ENCODE measurements at regions not wholly inside any gene's neighbourhood (a gene's known extent, or its start where the extent isn't known, plus 50 kb on each side); places are given as distances from the start of the nearest gene placed in this dataset.

DNA sequence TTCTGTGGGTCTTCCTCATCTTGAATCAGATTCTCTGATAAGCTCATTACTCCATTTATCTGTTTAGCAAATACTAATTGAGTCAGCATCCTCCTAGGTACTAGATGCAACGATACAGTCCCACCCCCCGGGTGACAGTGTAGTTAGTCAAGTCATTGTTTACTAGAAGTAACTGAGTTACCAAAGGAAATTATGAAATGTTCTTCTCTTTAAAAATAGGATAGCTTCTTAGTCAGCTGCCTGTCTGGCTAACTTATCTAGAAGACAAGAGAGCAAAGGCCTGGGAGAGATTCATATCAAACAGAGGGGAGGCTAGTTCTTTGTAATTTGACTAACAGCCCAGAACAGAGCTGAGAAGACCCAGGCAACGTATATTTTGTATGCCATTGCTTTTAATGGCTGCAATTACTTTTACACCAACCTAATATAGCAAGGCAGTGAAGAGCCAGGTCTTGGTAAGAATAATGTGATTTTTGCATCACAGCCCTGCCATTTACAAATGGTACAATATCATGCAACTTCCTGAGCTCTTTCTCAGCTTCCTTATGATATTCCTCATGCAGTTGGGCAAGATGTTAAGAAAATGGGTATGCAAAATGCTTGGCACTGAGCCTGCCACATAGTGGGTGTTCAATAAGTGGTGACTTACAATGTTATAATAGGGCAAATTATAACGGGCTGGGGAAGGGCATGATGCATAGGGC, 149.9 kb downstream of the CHIC2 start:
- in situ Hi-C loops (cut with MboI; ENCODE audit: low sequenced_read_pairs, unreplicated experiment), result no loop called here
- TF ChIP-seq, protein P1, sequence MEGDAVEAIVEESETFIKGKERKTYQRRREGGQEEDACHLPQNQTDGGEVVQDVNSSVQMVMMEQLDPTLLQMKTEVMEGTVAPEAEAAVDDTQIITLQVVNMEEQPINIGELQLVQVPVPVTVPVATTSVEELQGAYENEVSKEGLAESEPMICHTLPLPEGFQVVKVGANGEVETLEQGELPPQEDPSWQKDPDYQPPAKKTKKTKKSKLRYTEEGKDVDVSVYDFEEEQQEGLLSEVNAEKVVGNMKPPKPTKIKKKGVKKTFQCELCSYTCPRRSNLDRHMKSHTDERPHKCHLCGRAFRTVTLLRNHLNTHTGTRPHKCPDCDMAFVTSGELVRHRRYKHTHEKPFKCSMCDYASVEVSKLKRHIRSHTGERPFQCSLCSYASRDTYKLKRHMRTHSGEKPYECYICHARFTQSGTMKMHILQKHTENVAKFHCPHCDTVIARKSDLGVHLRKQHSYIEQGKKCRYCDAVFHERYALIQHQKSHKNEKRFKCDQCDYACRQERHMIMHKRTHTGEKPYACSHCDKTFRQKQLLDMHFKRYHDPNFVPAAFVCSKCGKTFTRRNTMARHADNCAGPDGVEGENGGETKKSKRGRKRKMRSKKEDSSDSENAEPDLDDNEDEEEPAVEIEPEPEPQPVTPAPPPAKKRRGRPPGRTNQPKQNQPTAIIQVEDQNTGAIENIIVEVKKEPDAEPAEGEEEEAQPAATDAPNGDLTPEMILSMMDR (IDR thresholded peaks at IDR 0.05; ENCODE audit: borderline replicate concordance, control extremely low read depth, extremely low read depth, insufficient read depth, missing control alignments), result no peak
- DNase-seq (ENCODE audit: low spot score), result no peak

DNA sequence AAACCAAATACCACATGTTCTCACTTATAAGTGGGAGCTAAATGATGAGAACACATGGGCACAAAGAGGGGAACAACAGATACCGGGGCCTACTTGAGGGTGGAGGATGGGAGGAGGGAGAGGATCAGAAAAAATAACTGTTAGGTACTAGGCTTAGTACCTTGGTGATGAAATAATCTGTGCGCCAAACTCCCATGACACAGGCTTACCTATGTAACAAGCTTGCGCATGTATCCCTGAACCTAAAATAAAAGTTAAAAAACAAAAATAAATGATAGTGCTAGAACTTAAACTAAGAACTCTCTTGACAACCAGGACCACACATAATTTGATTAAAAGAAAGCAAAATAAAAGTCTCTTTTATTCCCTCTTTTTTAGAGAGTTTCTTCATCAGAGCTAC, 150.6 kb downstream of the CHIC2 start:
- in situ Hi-C loops (cut with MboI; ENCODE audit: low sequenced_read_pairs, unreplicated experiment), result no loop called here
- TF ChIP-seq, protein P1 (IDR thresholded peaks at IDR 0.05; ENCODE audit: borderline replicate concordance, control extremely low read depth, extremely low read depth, insufficient read depth, missing control alignments), result no peak
- no peak for DNase-seq (ENCODE audit: low spot score)

DNA sequence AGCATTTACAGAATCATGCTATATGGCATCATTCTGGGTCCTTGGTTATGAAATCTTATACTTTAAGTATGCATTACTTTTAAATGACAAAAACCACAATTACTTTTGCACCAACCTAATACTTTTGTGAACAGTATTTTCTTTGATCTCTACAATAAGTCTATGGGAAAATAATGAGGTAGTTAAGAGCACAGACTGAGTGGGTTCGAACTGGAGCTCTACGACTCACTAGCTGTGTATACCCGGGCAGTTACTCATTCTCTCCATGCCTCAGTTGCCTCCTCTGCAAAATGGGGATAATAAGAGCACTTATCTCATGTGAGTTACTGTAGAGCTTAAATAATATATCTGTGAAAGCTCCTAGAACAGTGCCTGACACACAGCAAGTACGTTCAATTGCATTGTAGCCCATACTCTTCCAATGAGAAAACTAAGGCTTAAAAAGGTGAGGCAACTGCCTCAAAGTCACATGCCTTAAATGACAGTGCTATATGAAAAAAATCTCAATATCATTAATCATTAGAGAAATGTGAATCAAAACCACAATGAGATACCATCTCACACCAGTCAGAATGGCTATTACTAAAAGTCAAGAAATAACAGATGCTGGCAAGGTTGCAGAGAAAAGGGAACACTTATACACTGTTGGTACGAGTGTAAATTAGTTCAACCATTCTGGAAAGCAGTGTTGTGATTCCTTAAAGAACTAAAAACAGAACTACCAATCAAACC, 151.5 kb downstream of the CHIC2 start:
- TF ChIP-seq, protein P1 (IDR thresholded peaks at IDR 0.05; ENCODE audit: borderline replicate concordance, control extremely low read depth, extremely low read depth, insufficient read depth, missing control alignments), result no peak
- in situ Hi-C loops (cut with MboI; ENCODE audit: low sequenced_read_pairs, unreplicated experiment), result no loop called here
- no peak for DNase-seq (ENCODE audit: low spot score)

DNA sequence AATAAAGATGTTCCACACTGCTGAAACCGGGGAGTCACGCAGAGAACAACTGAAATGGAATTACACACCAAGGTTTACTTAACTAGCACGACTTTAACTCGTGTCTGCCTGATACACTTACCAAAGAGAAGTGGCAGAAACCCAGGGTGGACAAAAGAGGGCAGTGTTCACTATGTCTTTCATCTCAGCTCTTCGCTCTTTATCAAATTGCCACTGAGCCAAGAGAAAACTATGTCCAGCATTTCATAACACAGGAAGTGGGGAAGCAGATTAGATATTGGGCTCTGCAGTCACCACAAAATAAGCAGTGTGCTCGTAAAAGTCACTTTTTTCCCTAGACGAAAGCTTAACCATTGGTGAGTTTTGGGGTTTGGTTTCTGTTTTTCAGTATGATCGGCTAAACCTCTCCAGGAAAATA, 155.7 kb downstream of the CHIC2 start:
- in situ Hi-C loops (cut with MboI; ENCODE audit: low sequenced_read_pairs, unreplicated experiment), result no loop called here
- TF ChIP-seq, protein P1 (IDR thresholded peaks at IDR 0.05; ENCODE audit: borderline replicate concordance, control extremely low read depth, extremely low read depth, insufficient read depth, missing control alignments), result peak; percentile 55
- DNase-seq (ENCODE audit: low spot score), result peak; percentile 32

DNA sequence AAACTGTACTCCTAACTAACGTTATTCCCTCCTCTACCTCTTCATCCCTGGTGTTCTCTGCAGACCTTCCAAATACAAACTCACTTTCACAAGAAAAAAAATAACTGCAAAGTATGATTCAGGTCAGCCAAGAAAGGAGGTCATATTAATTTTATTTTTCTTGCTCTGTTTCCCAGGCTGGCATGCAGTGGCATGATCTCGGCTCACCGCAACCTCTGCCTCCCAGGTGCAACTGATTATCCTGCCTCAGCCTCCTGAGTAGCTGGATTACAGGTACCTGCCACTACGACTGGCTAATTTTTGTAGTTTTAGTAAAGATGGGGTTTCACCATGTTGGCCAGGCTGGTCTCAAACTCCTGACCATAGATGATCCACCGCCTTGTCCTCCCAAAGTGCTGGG, 156.6 kb downstream of the CHIC2 start:
- in situ Hi-C loops (cut with MboI; ENCODE audit: low sequenced_read_pairs, unreplicated experiment), result no loop called here
- TF ChIP-seq, protein P1 (IDR thresholded peaks at IDR 0.05; ENCODE audit: borderline replicate concordance, control extremely low read depth, extremely low read depth, insufficient read depth, missing control alignments), result no peak
- DNase-seq (ENCODE audit: low spot score), result no peak

DNA sequence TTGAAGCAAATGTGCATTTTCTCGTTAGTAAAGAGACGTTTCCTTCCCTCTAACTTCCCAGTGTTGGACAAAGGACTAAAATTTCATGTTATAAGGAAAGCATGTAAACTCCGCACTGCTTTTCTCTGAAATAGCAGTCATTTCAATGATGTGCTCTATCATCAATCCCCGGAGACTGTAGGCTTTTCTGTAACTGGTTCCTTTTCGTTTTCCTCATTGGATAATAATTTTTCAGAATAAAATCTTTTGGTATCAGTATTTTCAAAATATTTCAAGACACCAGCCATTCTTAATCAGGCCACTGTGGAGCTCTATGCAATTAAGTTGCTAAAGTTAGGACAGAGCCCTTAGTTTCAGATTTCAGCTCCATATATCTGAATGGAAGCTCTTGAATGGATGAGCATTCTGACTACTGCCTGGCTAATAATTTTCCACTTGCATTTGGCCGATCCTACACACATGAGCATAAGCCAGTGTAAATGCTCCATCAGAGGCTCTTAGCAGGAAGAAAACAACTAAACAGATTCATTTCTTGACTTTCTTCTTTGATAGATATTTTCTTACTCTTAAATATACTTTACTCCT, 157.7 kb downstream of the CHIC2 start:
- no peak for DNase-seq (ENCODE audit: low spot score)
- in situ Hi-C loops (cut with MboI; ENCODE audit: low sequenced_read_pairs, unreplicated experiment), result no loop called here
- TF ChIP-seq, protein P1 (IDR thresholded peaks at IDR 0.05; ENCODE audit: borderline replicate concordance, control extremely low read depth, extremely low read depth, insufficient read depth, missing control alignments), result no peak

Data from GM13976 (cell line).